ENCODE measurements at regions not wholly inside any gene's neighbourhood (a gene's known extent, or its start where the extent isn't known, plus 50 kb on each side); places are given as distances from the start of the nearest gene placed in this dataset.
"Not testable (repeated sequence)": the region's sequence is repeated elsewhere in the genome, so short reads cannot be mapped to it uniquely, and the experiment has no call there.

- no peak for DNase-seq (ENCODE audit: low read depth in 1 of 2, low spot score in 1 of 2)
These were observed 502.2 kb upstream of the LMCD1 start for GRCh38 chr3:7999384-7999783.

GRCh38 chr3:8001307-8001706, 500.3 kb upstream of the LMCD1 start:
- DNase-seq (ENCODE audit: low read depth in 1 of 2, low spot score in 1 of 2) = no peak

DNA sequence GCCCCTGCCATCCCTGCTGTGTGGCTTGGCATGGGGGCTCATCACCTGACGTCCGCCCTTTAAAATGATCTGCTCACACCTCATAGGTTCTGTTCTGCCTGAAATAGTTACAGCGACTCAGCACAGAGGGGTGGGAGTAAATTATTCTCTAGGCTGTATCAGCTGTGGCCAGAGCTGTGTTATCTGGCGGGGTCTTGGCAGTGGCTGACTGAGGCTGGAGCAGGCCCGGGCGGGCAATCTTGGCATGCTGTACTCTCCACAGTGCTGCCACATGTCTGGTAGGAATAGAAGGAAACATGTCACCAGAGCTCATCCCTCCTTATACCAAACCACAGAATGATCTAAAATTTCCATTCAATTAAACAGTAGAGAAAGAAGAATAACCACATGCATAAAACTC, 499.9 kb upstream of the LMCD1 start:
- DNase-seq (ENCODE audit: low read depth in 1 of 2, low spot score in 1 of 2) = no peak

DNA sequence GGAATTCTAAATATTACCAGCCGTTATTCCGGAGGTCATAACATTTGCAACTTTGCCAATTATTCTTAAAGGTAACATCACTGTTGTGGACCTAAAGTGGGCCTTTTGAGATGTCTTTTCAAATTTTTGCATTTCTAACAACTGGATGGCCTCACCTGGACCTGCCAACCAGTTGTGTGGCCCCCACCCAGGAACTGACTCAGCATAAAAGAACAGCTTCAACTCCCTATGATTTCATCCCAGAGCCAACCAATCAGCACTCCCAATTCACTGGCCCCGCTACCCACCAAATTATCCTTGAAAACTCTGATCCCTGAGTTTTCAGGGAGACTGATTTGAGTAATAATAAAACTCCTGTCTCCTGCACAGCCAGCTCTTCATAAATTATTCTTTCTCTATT, 489.7 kb upstream of the LMCD1 start:
- no peak for DNase-seq (ENCODE audit: low read depth in 1 of 2, low spot score in 1 of 2)

- DNase-seq (ENCODE audit: low read depth in 1 of 2, low spot score in 1 of 2) = no peak
These were observed 481.4 kb upstream of the LMCD1 start for GRCh38 chr3:8020047-8020841.

DNA sequence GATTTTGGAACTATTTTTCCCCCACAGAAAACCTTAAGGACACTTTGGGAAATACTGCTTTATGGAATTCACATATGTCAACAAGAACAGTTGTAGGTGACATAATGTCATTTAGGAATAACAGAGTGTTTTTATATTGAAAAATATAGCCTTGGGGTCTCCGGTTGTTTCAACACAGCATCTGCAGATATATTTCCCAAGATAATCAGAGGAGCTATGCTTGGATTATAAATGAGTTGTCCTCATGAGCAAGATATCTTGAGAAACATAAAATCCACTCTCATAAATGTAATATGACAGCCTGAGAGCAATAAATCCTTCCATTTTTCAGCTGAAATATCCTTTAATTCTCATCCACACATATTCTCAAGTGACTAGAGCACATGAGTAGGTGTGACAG, 473.7 kb upstream of the LMCD1 start:
- no peak for DNase-seq (ENCODE audit: low read depth in 1 of 2, low spot score in 1 of 2)

DNA sequence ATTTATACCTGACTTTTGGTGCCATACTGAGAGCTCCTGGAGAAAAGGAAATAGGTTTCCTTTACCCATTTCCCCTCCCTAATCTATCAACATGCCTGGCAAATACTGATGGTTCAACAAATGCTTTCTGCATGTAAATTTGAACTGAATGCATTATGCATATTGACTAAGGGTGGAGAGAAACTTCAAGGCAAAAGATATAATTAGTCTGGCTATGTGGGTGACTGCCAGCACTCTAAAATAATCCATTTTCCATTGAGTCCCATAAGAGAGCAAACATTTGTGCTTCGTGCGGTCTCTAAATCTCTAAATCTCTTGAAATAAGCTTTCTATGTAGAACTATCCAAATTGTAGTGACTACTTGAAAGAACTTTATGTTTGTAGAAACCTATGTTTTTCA, 451.3 kb upstream of the LMCD1 start:
- no peak for DNase-seq (ENCODE audit: low read depth in 1 of 2, low spot score in 1 of 2)

DNA sequence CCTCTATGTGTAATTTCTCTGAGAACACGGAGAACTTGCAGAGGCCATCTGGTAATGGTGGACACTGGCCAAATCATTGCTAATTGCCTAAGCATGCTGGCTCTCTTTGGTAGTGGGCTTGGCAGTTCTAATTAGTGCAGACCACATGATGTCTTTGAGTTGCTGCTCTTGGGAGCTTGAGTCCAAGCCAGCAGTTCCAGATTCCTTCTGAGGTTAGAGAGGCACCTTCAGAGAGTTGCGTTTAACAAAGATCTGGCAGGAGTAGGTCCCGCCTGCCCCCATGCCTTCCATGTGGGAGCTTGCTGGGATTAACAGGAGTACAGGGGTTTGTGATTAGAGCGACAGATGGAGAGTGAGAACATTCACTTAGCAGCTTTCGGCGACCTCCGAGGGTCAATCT, 449.0 kb upstream of the LMCD1 start:
- no peak for DNase-seq (ENCODE audit: low read depth in 1 of 2, low spot score in 1 of 2)

GRCh38 chr3:8068135-8068534, 433.5 kb upstream of the LMCD1 start:
- DNase-seq (ENCODE audit: low read depth in 1 of 2, low spot score in 1 of 2) = not testable (repeated sequence)

DNA sequence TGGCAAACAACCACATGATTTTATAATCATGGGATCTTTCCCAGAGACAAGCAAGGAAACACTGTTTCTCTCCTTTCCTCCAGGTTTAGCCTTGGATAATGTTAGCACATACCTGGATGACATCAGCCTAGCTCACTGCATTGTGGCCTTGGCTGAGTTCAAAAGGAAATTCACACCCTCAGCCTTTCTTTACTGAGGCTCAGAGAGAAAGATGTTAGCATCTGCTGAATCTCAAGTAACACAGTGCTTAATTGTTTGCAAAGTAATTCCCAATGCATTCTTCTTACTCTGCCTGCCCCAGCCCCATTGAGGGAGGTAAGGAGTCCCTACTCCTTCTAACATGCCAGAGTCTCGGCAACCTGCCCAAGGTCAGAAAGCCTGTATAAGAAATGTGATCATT, 432.2 kb upstream of the LMCD1 start:
- DNase-seq (ENCODE audit: low read depth in 1 of 2, low spot score in 1 of 2) = no peak

GRCh38 chr3:8070011-8070410, 431.6 kb upstream of the LMCD1 start:
- DNase-seq (ENCODE audit: low read depth in 1 of 2, low spot score in 1 of 2) = no peak

DNA sequence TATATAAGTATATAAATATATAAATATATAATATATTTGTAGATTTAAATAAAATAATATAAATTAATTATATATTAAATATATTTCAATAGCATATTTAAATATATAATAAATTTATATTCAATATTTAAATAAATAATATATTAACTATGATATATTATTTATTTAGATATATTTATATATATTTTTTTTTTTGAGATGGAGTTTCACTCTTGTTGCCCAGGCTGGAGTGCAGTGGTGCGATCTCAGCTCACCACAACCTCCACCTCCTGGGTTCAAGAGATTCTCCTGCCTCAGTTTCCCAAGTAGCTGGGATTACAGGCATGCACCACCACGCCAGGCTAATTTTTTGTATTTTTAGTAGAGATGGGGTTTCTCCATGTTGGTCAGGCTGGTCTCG, 426.9 kb upstream of the LMCD1 start:
- not testable (repeated sequence) for DNase-seq (ENCODE audit: low read depth in 1 of 2, low spot score in 1 of 2)

DNA sequence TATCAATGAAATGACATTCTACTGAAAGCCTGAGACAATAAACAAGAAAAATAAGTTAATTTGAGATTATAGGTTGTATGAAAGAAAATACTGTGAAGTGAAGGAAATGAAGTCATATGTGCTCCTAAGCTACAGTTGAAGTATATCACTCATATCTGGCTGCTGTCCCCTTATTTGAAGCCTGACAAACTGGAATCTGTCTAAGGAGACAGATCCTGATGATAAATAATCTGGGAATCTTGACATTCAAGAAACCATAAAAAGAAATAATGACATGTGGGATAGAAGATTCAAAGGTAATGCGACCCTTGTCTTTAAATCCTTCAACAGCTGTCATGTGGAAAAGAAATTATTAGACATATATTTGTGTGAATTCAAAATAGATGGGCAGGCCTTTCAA, 424.5 kb upstream of the LMCD1 start:
- no peak for DNase-seq (ENCODE audit: low read depth in 1 of 2, low spot score in 1 of 2)

DNA sequence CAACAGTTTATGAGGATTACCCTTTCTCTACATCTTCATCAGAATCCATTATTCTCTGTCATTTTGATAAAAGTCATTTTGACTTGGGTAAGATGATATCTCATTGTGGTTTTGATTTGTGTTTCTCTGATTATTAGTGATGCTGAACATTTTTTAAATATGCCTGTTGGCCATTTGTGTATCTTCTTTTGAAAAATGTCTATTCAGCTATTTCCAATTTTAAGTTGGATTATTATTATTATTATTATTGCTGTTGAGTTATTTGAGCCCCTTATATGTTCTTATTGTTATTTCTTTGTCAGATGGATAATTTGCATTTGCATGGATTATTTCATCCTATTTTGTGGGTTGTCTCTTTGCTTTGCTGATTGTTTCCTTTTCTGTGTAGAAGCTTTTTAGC, 421.2 kb upstream of the LMCD1 start:
- DNase-seq (ENCODE audit: low read depth in 1 of 2, low spot score in 1 of 2) = no peak

DNA sequence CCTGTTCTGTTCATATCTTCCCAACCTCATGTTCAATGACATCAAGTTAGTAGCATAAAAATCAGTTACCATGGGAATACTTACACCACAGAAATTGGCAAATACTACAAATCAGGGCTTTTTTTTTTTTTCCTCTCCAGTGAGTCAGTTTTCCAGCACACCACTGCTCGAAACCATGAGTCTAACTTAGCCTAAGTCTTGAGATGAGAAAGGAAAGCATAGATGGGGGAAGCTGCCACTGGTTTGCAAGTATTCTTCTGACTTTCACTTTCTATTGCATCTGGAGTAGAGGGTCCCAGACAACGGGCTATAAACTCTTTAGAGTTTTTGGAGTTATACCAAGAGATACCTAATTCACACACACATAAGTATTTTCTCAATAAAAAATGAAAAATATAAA, 416.1 kb upstream of the LMCD1 start:
- DNase-seq (ENCODE audit: low read depth in 1 of 2, low spot score in 1 of 2) = no peak

DNA sequence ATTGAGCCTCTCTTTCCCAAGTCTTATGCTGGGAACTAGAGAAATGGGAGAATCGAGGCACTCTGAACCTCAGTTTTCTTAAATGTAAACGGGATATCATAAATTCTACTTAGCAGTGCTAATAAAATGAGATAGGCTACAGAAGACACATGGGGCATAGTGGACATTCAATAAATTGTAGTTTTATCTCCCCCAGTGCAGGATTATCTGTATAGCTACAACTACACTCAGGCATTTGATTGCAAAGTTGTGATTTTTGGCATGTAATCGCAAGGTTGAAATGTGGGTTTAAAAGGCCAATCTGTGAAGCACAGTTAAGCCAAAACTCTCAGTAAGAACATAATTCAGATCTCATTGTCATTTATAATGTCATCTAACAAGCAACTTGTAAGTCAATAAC, 413.7 kb upstream of the LMCD1 start:
- DNase-seq (ENCODE audit: low read depth in 1 of 2, low spot score in 1 of 2) = no peak

- DNase-seq (ENCODE audit: low read depth in 1 of 2, low spot score in 1 of 2) = no peak
These were observed 407.2 kb upstream of the LMCD1 start for GRCh38 chr3:8094415-8094814.

DNA sequence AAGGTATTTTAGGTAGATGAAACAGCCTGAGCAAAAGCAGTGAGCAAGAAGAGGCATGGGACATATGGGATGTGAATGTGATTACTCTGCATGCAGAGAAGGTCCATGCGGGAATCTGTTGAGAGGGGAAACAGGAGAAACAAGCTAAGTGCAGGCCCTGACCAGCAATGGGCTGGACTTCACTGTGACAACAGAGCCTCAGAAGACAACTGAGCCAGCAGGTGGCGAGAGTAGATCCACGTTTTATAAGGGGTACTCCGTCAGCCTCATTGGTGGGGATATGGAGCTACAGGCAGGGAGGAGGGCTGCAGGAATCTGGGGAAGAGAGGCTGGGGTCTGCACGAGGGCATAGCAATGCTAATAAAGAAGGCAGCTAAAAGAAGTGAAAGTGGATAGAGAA, 405.9 kb upstream of the LMCD1 start:
- no peak for DNase-seq (ENCODE audit: low read depth in 1 of 2, low spot score in 1 of 2)

DNA sequence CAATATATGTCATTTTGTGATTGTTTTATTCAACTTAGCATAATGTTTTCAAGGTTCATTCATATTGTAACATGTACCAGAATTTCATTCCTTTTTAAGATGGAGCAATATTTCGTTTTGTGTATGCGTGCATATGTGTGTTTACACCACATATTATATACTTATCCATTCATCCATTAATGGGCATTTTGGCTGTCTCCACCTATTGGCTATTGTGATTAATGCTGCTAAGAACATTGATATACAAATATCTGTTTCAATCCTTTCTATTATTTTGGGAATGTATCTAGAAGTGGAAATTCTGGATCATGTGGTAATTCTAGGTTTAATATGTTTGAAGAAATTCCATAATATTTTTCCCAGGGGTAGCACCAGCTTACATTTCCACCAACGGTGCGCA, 403.9 kb upstream of the LMCD1 start:
- DNase-seq (ENCODE audit: low read depth in 1 of 2, low spot score in 1 of 2) = no peak

DNA sequence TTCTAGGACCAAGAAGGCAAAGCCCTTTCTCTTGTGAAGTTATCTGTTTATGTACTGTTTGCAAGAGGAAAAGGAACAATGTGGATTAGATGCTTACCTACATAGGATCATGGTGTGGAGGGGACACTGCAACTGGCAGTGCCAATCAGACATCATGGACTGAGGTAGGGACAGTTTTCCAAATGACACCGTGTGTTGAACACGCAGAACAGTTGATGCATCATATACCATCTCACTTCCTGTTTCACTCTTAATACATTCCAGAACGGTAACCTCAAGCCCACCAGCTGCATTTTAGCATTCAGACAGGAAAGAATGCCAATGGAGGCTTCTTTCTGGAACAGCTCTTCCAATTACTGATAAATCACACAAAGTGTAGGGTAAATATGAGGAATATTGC, 397.7 kb upstream of the LMCD1 start:
- DNase-seq (ENCODE audit: low read depth in 1 of 2, low spot score in 1 of 2) = no peak

- no peak for DNase-seq (ENCODE audit: low read depth in 1 of 2, low spot score in 1 of 2)
These were observed 394.7 kb upstream of the LMCD1 start for GRCh38 chr3:8106921-8107320.

- DNase-seq (ENCODE audit: low read depth in 1 of 2, low spot score in 1 of 2) = peak in 1 of 2 donors; percentile 8
These were observed 390.4 kb upstream of the LMCD1 start for GRCh38 chr3:8110966-8111798.

- DNase-seq (ENCODE audit: low read depth in 1 of 2, low spot score in 1 of 2) = no peak
These were observed 389.0 kb upstream of the LMCD1 start for GRCh38 chr3:8112587-8112986.
